ENCODE measurements at regions not wholly inside any gene's neighbourhood (a gene's known extent, or its start where the extent isn't known, plus 50 kb on each side); places are given as distances from the start of the nearest gene placed in this dataset.

DNA sequence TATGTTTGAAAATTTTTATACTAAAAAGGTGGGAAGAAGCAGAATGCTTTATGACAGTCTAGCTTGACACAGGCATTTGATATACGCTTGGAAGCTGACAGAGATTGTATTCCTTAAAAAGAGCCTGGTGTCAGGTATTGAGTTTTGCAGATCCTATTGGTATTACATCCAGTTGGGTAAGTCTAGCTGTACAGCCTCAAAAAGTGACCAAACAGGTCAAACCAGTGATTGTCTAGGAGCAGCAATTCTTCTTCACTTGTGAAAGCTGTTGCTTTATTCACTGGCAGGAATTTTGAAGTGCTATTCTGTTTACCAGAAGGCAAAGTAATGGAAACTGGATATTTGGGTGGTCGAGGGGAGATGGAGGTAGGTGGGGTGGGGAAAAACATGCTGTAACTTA, 77.5 kb downstream of the UCHL1 start:
- Histone ChIP-seq H4K20me1 (ENCODE audit: control insufficient read depth, insufficient read depth, insufficient read length) (no peaks in the 10 kb centered on the region), H4K5ac (ENCODE audit: insufficient read length, low read depth, low read length) (no peak overlapping the region), H2AFZ (ENCODE audit: low read length) (no peak overlapping the region), H4K91ac (ENCODE audit: insufficient read length, low read depth, low read length) (no peak overlapping the region), H2BK12ac (ENCODE audit: insufficient read length, low read depth, low read length) (no peak overlapping the region), H3K79me2 (ENCODE audit: insufficient read depth, low read length) (no peaks in the 10 kb centered on the region), H2BK120ac (ENCODE audit: low read depth, low read length, poor library complexity, severe bottlenecking) (no peak overlapping the region), H3K9me3 (ENCODE audit: control insufficient read depth, low read depth, low read length) (no peaks in the 10 kb centered on the region), H2BK5ac (ENCODE audit: insufficient read length, low read length) (no peak overlapping the region), H2AK5ac (ENCODE audit: insufficient read length, low read length) (no peak overlapping the region), H3K18ac (ENCODE audit: insufficient read length, low read depth, low read length) (no peak overlapping the region), H3K79me1 (ENCODE audit: insufficient read depth, low read depth, low read length, poor library complexity, severe bottlenecking) (no peaks in the 10 kb centered on the region), H2BK15ac (ENCODE audit: low read depth, low read length) (no peak overlapping the region), H3K4ac (ENCODE audit: low read depth, low read length) (no peak overlapping the region), H3K23ac (ENCODE audit: insufficient read length, low read depth, low read length) (no peak overlapping the region), H3K14ac (ENCODE audit: insufficient read depth, low read length) (no peak overlapping the region), H2BK20ac (ENCODE audit: low read depth, low read length, poor library complexity, severe bottlenecking) (no peak overlapping the region), H3K56ac (ENCODE audit: insufficient read length, low read depth, low read length) (no peak overlapping the region), H3K4me1 (ENCODE audit: insufficient read depth, low read length) (no peaks in the 10 kb centered on the region; the same call in 1 of the 2 replicates), H3K27me3 (ENCODE audit: insufficient read depth, low read length) (no peaks in the 10 kb centered on the region), H3K4me2 (ENCODE audit: insufficient read depth, insufficient read length, low read length) (no peak overlapping the region), H3K9ac (ENCODE audit: extremely low read depth, insufficient read length, low read length) (no peak overlapping the region), H4K8ac (replicated peaks; ENCODE audit: insufficient read length, low read depth, low read length) (no peak overlapping the region), H3T11ph (ENCODE audit: low read length) (no peak overlapping the region), H3K27ac (ENCODE audit: insufficient read length, low read depth, low read length) (no peak overlapping the region), H3K23me2 (ENCODE audit: insufficient read length, low read depth, low read length, poor library complexity, severe bottlenecking) (no peaks in the 10 kb centered on the region)
- Mint-ChIP-seq H3K9me3 (peaks cover 3 to 4% of the 10 kb centered on the region in 2 experiments; a peak in 3 of 5 replicates), H3K27me3 (ENCODE audit: low read depth) (no peaks in the 10 kb centered on the region), H3K36me3 (ENCODE audit: insufficient read depth in 1 of 3, low read depth in 3 of 3) (peaks cover 0 to 4% (median 1%) of the 10 kb centered on the region in 3 experiments; a peak in 3 of 7 replicates), H3K4me1 (peaks cover 2 to 10% of the 10 kb centered on the region in 2 experiments), H3K27ac (no peak overlapping the region), H3K4me3 (no peak overlapping the region)
- TF ChIP-seq, protein P1, sequence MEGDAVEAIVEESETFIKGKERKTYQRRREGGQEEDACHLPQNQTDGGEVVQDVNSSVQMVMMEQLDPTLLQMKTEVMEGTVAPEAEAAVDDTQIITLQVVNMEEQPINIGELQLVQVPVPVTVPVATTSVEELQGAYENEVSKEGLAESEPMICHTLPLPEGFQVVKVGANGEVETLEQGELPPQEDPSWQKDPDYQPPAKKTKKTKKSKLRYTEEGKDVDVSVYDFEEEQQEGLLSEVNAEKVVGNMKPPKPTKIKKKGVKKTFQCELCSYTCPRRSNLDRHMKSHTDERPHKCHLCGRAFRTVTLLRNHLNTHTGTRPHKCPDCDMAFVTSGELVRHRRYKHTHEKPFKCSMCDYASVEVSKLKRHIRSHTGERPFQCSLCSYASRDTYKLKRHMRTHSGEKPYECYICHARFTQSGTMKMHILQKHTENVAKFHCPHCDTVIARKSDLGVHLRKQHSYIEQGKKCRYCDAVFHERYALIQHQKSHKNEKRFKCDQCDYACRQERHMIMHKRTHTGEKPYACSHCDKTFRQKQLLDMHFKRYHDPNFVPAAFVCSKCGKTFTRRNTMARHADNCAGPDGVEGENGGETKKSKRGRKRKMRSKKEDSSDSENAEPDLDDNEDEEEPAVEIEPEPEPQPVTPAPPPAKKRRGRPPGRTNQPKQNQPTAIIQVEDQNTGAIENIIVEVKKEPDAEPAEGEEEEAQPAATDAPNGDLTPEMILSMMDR (conservative IDR thresholded peaks at IDR 0.05) = no peak
- no CpG with 5 or more reads among the region's 2 CpGs for WGBS (ENCODE audit: extremely low coverage, insufficient read length, low lambda C conversion rate)
- DNase-seq = no peak
